Left ventricle myocardium inferior (tissue), 1 donor: ENCODE measurements at regions not wholly inside any gene's neighbourhood (a gene's known extent, or its start where the extent isn't known, plus 50 kb on each side); places are given as distances from the start of the nearest gene placed in this dataset.

Experiments used
- DNase-seq: peaks from one replicate; pipeline ENCODE4 v3.0.0-alpha.2; 2020
- H3K27ac ChIP-seq: fragments of 200-600 bp; replicated peaks from 2 replicates; pipeline ENCODE4 v1.8.0; 2021
- H3K27me3 ChIP-seq: fragments of 200-600 bp; 2 replicates; pipeline ENCODE4 v1.8.0; 2021; ENCODE audit warnings: low read depth
- H3K36me3 ChIP-seq: fragments of 200-600 bp; 2 replicates; pipeline ENCODE4 v1.8.0; 2021
- H3K4me1 ChIP-seq: fragments of 200-600 bp; 2 replicates; pipeline ENCODE4 v1.8.0; 2021
- H3K4me3 ChIP-seq: fragments of 200-600 bp; 2 replicates; pipeline ENCODE4 v1.8.0; 2021; ENCODE audit warnings: mild to moderate bottlenecking, moderate library complexity
- H3K9me3 ChIP-seq: fragments of 200-600 bp; replicated peaks from 2 replicates; pipeline ENCODE4 v1.8.0; 2021
- CTCF ChIP-seq: fragments of 200-600 bp; IDR thresholded peaks from 2 replicates; pipeline ENCODE4 v1.8.0; 2021; ENCODE audit warnings: antibody characterized with exemption, mild to moderate bottlenecking, borderline replicate concordance
- intact Hi-C: fragments of 100-400 bp; cut with micrococcal nuclease; formaldehyde crosslinking; loops from one replicate; pipeline ENCODE4 v1.11.0; 2022
- donor health status: DM: no; HTN: yes; CAD: no; lungs with severe emphysema.

GRCh38 chr15:35944945-35945585, 399.1 kb upstream of the DPH6 start:
- Histone ChIP-seq H3K4me1 (no peaks in the 10 kb centered on the region), H3K36me3 (no peaks in the 10 kb centered on the region), H3K9me3 (no peaks in the 10 kb centered on the region), H3K27me3 (no peaks in the 10 kb centered on the region), H3K27ac (no peak overlapping the region), H3K4me3 (no peak overlapping the region)
- no peak for TF ChIP-seq CTCF
- no peak for DNase-seq
- intact Hi-C loops: no loop called here

DNA sequence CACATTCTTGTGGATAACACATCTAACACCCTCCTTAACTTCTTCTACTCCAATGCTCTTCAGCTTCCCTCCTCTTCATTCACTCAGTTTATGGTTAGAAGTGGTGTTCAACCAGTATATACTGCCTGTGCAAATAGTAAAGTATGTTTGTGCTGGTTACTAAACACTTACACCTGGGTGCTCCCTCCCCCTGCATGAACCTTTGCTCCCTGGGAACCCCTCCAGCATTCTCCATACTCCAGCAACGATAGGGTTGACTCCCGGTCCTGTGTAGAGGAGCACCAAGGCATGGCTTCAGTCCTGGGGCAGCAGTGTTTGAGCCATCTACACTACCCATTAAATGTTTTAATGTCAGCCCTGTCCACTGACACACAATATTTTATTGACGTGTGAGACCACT, 407.5 kb upstream of the DPH6 start:
- TF ChIP-seq CTCF: no peak
- Histone ChIP-seq H3K27ac (no peak overlapping the region), H3K9me3 (no peaks in the 10 kb centered on the region), H3K4me1 (no peaks in the 10 kb centered on the region), H3K36me3 (no peaks in the 10 kb centered on the region), H3K27me3 (no peaks in the 10 kb centered on the region), H3K4me3 (no peak overlapping the region)
- no peak for DNase-seq
- intact Hi-C loops: no loop called here

GRCh38 chr15:35956056-35956455, 410.1 kb upstream of the DPH6 start:
- intact Hi-C loops: no loop called here

GRCh38 chr15:35958021-35958420, 412.1 kb upstream of the DPH6 start:
- DNase-seq: no peak
- intact Hi-C loops: no loop called here

More at GRCh38 chr15:35956056-35956455, 410.1 kb upstream of the DPH6 start:
- Histone ChIP-seq H3K4me1 (no peaks in the 10 kb centered on the region), H3K27ac (no peak overlapping the region), H3K4me3 (no peak overlapping the region), H3K36me3 (no peaks in the 10 kb centered on the region), H3K9me3 (no peaks in the 10 kb centered on the region), H3K27me3 (no peaks in the 10 kb centered on the region)
- no peak for TF ChIP-seq CTCF
- no peak for DNase-seq

DNA sequence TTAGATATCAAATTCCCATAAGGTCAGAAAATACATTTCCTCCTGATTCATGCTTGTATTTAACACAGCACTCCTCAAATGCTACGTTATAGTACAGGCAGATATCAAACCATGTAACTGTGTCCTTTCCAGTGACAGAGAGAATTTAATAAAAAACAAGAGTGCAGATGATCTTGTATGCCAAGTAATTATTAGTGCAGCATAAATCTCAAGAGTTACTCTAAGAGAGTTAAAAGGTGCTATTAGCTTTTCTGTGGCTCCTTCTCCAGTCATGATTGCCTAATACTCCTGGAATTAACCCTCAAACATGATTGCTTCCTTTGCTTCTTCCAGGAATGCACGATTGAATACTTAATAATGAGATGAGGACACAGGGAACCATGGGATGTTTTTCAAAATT, 413.0 kb upstream of the DPH6 start:
- no peak for TF ChIP-seq CTCF
- H3K4me1 ChIP-seq: no peaks in the 10 kb centered on the region
- H3K27ac ChIP-seq: no peak overlapping the region
- DNase-seq: no peak
- no peaks in the 10 kb centered on the region for H3K9me3 ChIP-seq
- intact Hi-C loops: no loop called here
- H3K4me3 ChIP-seq: no peak overlapping the region
- no peaks in the 10 kb centered on the region for H3K36me3 ChIP-seq
- no peaks in the 10 kb centered on the region for H3K27me3 ChIP-seq

More at GRCh38 chr15:35958021-35958420, 412.1 kb upstream of the DPH6 start:
- Histone ChIP-seq H3K4me3 (no peak overlapping the region), H3K36me3 (no peaks in the 10 kb centered on the region), H3K9me3 (no peaks in the 10 kb centered on the region), H3K4me1 (no peaks in the 10 kb centered on the region), H3K27me3 (no peaks in the 10 kb centered on the region), H3K27ac (no peak overlapping the region)
- no peak for TF ChIP-seq CTCF
